Psoas muscle (tissue), 7 donors: ENCODE measurements at regions not wholly inside any gene's neighbourhood (a gene's known extent, or its start where the extent isn't known, plus 50 kb on each side); places are given as distances from the start of the nearest gene placed in this dataset.

Experiments used
- ATAC-seq, 4 donors: fragments of 200-7000 bp; cut with Tn5 transposase; one replicate each; pipeline ENCODE4 v1.9.1; 2020; ENCODE audit warnings: moderate library complexity in 3 of 4, mild to moderate bottlenecking in 2 of 4
- DNase-seq, 2 donors: peaks; one replicate each; pipeline ENCODE4 v3.0.0-alpha.2; 2020
- H3K27ac ChIP-seq: fragments of 200-600 bp; one replicate; pipeline ENCODE4 v1.8.0; 2022
- H3K27me3 ChIP-seq, 3 donors: fragments of 200-600 bp in 1 of 3; one replicate each; pipeline versions ENCODE4 v1.6.1 to v1.8.0; 2013 to 2022; ENCODE audit warnings: low read length in 2 of 3, mild to moderate bottlenecking in 2 of 3, moderate library complexity in 1 of 3; ENCODE audit not compliant: insufficient read depth in 3 of 3
- H3K36me3 ChIP-seq, 2 donors: fragments of 200-600 bp in 1 of 2; one replicate each; pipeline versions ENCODE4 v1.6.1 to v1.8.0; 2013 to 2022; ENCODE audit warnings: low read depth in 1 of 2, mild to moderate bottlenecking in 1 of 2, moderate library complexity in 1 of 2; ENCODE audit not compliant: insufficient read depth in 1 of 2
- H3K4me1 ChIP-seq: fragments of 200-600 bp; one replicate; pipeline ENCODE4 v1.8.0; 2022
- H3K4me3 ChIP-seq: fragments of 200-600 bp; one replicate; pipeline ENCODE4 v1.8.0; 2022; ENCODE audit warnings: mild to moderate bottlenecking
- H3K9me3 ChIP-seq: fragments of 200-600 bp; one replicate; pipeline ENCODE4 v1.8.0; 2022
- WGBS, 3 donors: extraction: QIAGEN DNeasy Blood & Tissue Kit; methylation state at CpG; one replicate each; pipeline versions ENCODE4 v1.1.6 to v1.1.7; 2013; 5-methylcytosine and 5-hydroxymethylcytosine counted together
- intact Hi-C, 2 donors: fragments of 100-400 bp; cut with DNase I; formaldehyde crosslinking; loops; one replicate each; pipeline versions ENCODE4 v1.11.0 to v1.14.2; 2022
- TF ChIP-seq, protein P1 (sequence below): fragments of 200-600 bp; IDR thresholded peaks from one replicate; pipeline ENCODE4 v1.8.0; 2022; ENCODE audit warnings: antibody characterized with exemption
- donor health status: healthy with polysubstance abuse.
- donor health status: DM: no; HTN: no; CAD: no; lungs with moderate emphysema.
- donor health status: Bipolar disorder and iron deficiency.
- donor health status: healthy.
- donor health status: DM: yes; HTN: yes; CAD: no.
- donor health status: DM: no; HTN: no; CAD: no.
- donor health status: DM: yes; HTN: yes; CAD: no.

DNA sequence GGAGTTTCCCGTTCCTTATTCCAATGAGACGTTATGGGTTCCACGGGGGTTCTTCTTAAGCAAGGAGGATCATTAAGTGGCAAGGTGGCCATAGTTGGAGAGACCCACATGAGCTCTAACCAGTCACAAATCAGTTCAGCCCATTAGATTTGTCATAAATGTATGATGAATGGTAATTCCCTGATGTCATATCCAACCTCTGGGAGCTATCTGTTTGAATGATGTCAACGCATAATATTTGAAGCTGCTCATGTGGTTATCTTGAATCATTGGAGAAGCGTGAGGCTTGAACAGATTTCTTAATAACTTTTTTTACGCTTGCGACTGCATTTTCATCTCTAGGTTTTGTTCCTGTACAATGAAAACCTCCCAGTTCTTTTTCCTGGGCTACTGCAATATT is 270.4 kb upstream of the EEF2KMT start:
- 78 to 81% (median 79%) methylated on average over 7 of the region's 7 CpGs for WGBS, 3 donors
- Histone ChIP-seq H3K36me3 (no peaks in the 10 kb centered on the region), H3K4me3 (no peak overlapping the region), H3K27ac (no peak overlapping the region), H3K27me3 (peaks cover 0 to 4% (median 0%) of the 10 kb centered on the region in 3 donors), H3K4me1 (no peaks in the 10 kb centered on the region), H3K9me3 (no peaks in the 10 kb centered on the region)
- intact Hi-C loops, result no loop called here
- DNase-seq, result no peak
- TF ChIP-seq, protein P1, sequence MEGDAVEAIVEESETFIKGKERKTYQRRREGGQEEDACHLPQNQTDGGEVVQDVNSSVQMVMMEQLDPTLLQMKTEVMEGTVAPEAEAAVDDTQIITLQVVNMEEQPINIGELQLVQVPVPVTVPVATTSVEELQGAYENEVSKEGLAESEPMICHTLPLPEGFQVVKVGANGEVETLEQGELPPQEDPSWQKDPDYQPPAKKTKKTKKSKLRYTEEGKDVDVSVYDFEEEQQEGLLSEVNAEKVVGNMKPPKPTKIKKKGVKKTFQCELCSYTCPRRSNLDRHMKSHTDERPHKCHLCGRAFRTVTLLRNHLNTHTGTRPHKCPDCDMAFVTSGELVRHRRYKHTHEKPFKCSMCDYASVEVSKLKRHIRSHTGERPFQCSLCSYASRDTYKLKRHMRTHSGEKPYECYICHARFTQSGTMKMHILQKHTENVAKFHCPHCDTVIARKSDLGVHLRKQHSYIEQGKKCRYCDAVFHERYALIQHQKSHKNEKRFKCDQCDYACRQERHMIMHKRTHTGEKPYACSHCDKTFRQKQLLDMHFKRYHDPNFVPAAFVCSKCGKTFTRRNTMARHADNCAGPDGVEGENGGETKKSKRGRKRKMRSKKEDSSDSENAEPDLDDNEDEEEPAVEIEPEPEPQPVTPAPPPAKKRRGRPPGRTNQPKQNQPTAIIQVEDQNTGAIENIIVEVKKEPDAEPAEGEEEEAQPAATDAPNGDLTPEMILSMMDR, result no peak
- no peak for ATAC-seq

DNA sequence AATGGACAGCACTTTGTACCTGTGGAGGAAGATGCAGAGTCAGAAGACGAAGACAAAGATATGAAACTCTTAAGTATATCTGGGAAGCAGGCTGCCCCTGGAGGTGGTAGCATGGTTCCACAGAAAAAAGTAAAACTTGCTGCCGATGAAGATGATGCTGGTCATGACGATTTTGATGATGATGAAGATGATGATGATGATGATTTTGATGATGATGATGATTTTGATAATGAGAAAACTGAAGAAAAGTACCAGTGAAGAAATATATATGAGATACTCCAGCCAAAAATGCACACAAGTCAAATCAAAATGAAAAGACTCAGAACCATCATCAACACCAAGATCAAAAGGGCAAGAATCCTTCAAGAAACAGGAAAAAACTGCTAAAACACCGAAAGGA is 268.5 kb upstream of the EEF2KMT start:
- H3K4me1 ChIP-seq, result no peaks in the 10 kb centered on the region
- ATAC-seq, result no peak
- TF ChIP-seq, protein P1, result no peak
- no peak overlapping the region for H3K4me3 ChIP-seq
- DNase-seq, result no peak
- H3K9me3 ChIP-seq, result no peaks in the 10 kb centered on the region
- peaks cover 0 to 4% (median 0%) of the 10 kb centered on the region in 3 donors for H3K27me3 ChIP-seq
- intact Hi-C loops, result no loop called here
- 57 to 73% (median 71%) methylated on average over 4 of the region's 4 CpGs for WGBS, 3 donors
- no peaks in the 10 kb centered on the region for H3K36me3 ChIP-seq
- H3K27ac ChIP-seq, result no peak overlapping the region

DNA sequence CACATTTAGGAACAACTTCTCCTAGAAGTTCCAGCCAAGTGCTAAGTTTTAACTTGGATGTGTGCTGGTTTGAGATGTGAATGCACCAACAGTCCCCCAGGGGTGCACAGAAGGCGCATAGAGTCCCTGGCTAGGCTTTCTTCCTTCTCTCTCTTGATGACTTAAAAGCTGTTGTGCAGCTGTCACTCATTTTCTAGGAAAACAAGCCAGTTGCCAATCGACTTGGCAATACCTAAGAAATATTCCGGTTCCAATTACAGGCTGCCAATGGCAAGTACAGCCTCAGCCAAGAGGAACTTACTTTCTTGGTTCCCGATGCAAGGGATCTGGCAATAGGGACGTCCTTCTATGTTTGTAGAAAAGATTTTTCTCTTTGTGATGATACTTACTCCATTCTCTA is 266.6 kb upstream of the EEF2KMT start:
- TF ChIP-seq, protein P1, result no peak
- Histone ChIP-seq H3K9me3 (no peaks in the 10 kb centered on the region), H3K4me3 (no peak overlapping the region), H3K4me1 (no peaks in the 10 kb centered on the region), H3K27ac (no peak overlapping the region), H3K36me3 (no peaks in the 10 kb centered on the region), H3K27me3 (peaks cover 0 to 4% (median 0%) of the 10 kb centered on the region in 3 donors)
- intact Hi-C loops, result no loop called here
- no peak for ATAC-seq
- no peak for DNase-seq
- WGBS, 3 donors, result 21 to 25% (median 22%) methylated on average over 5 of the region's 5 CpGs

DNA sequence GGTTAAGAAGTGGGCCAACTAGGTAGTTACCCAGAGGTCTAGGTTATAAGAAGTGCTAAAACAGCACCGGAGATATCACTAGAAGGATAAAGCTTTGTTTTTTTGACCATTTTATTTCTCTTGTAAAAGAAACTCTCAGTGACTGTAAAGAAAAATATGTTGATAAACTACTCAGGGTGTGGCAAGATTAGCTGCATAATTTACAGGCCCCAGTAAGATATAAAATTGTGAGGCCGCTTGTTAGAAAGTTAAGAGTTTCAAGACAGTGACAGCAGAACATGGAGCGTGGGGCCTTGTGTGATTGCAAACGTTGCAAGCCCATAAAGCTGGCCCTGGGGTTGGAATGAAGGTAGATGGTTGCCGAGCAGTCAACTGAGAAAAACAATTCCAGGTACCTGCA is 263.7 kb upstream of the EEF2KMT start:
- 73 to 78% (median 77%) methylated on average over 5 of the region's 5 CpGs for WGBS, 3 donors
- Histone ChIP-seq H3K9me3 (no peaks in the 10 kb centered on the region), H3K36me3 (no peaks in the 10 kb centered on the region), H3K27ac (no peak overlapping the region), H3K4me1 (no peaks in the 10 kb centered on the region), H3K27me3 (peaks cover 0 to 4% (median 0%) of the 10 kb centered on the region in 3 donors), H3K4me3 (no peak overlapping the region)
- TF ChIP-seq, protein P1, result no peak
- ATAC-seq, result no peak
- intact Hi-C loops, result no loop called here
- no peak for DNase-seq

DNA sequence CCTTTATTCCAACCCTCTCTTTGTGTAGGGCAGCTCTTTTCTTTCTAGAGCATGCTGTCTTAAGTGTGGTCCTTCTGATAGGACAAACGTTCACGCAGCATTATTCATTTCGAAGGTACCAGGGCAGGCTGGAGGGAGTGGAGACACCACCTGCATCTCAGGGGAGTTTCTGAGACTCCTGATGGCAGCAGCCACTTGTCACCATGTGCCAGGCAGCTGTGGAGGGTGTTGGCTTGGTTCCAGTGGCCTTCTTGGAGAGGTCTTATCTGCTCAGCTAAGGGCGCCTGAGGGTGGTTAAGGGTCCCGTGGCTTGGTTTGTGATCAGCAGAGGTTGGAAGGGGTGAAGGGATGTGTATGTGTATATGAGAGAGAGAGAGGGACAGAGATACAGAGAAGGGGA is 257.1 kb upstream of the EEF2KMT start:
- TF ChIP-seq, protein P1, result no peak
- ATAC-seq (no peak), DNase-seq (no peak)
- intact Hi-C loops, result no loop called here
- H3K27ac ChIP-seq, result no peak overlapping the region
- H3K4me3 ChIP-seq, result no peak overlapping the region
- no peaks in the 10 kb centered on the region for H3K4me1 ChIP-seq
- no peaks in the 10 kb centered on the region for H3K36me3 ChIP-seq
- H3K9me3 ChIP-seq, result no peaks in the 10 kb centered on the region
- WGBS, 3 donors, result 69 to 81% (median 75%) methylated on average over 5 of the region's 5 CpGs
- H3K27me3 ChIP-seq, result no peaks in the 10 kb centered on the region
